Panc1 (cell line): ENCODE measurements at regions not wholly inside any gene's neighbourhood (a gene's known extent, or its start where the extent isn't known, plus 50 kb on each side); places are given as distances from the start of the nearest gene placed in this dataset.

Experiments used
- REST ChIP-seq, 2 experiments: IDR thresholded peaks; 2 replicates each; pipeline ENCODE4 v1.6.1; 2011 to 2012; ENCODE audit warnings: low read depth in 2 of 2, control low read depth in 1 of 2, low read length in 1 of 2, mild to moderate bottlenecking in 1 of 2, moderate library complexity in 1 of 2; ENCODE audit not compliant: insufficient read depth in 1 of 2
- TF ChIP-seq, protein P1 (sequence below): fragments of 450-650 bp; IDR thresholded peaks from 2 replicates; pipeline ENCODE4 v1.5.1; 2017; ENCODE audit warnings: mild to moderate bottlenecking

- no peak for TF ChIP-seq REST (IDR thresholded peaks at IDR 0.05; ENCODE audit: insufficient read depth in 1 of 2, low read depth in 2 of 2, low read length in 1 of 2)
- TF ChIP-seq, protein P1, sequence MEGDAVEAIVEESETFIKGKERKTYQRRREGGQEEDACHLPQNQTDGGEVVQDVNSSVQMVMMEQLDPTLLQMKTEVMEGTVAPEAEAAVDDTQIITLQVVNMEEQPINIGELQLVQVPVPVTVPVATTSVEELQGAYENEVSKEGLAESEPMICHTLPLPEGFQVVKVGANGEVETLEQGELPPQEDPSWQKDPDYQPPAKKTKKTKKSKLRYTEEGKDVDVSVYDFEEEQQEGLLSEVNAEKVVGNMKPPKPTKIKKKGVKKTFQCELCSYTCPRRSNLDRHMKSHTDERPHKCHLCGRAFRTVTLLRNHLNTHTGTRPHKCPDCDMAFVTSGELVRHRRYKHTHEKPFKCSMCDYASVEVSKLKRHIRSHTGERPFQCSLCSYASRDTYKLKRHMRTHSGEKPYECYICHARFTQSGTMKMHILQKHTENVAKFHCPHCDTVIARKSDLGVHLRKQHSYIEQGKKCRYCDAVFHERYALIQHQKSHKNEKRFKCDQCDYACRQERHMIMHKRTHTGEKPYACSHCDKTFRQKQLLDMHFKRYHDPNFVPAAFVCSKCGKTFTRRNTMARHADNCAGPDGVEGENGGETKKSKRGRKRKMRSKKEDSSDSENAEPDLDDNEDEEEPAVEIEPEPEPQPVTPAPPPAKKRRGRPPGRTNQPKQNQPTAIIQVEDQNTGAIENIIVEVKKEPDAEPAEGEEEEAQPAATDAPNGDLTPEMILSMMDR, result no peak
Measured at GRCh38 chrX:39556056-39556455, 541.7 kb downstream of the BCOR start.
